ENCODE measurements at regions not wholly inside any gene's neighbourhood (a gene's known extent, or its start where the extent isn't known, plus 50 kb on each side); places are given as distances from the start of the nearest gene placed in this dataset.
A peak's percentile ranks its signal among the peaks of the same experiment; 100 is the strongest.

DNA sequence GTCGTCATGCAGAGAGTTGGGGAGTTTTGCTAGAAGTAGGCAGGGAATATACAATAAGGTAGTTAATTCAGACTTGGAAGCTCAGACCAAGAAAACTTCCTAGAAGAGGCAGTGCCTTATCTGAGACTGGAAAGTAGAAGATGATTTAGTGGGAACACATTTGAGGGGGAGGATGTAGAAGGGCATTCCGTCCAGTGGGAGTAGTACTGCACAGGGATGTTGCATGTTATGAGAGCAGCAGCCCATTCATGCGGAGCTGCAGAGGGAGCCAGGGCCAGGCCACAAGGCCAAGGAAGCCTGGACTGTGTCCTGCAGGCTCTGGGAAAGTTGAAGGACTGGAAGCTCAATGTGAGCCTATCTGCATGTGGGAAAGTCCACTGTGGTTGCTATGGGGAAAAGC, 344.5 kb upstream of the EEF2KMT start:
- no peak for DNase-seq
- CTCF ChIA-PET: interaction anchor here (1.0 kb wide), 1 partner anchor 45 kb away, joined by 3 read pairs; no protein-coding TSS in a partner anchor
- H3K9me3 Mint-ChIP-seq: peaks cover 13% of the 10 kb centered on the region
- no peak overlapping the region for H3K4me3 Mint-ChIP-seq
- H3K36me3 Mint-ChIP-seq: no peaks in the 10 kb centered on the region
- H3K4me1 Mint-ChIP-seq: no peaks in the 10 kb centered on the region
- H3K27me3 Mint-ChIP-seq: no peaks in the 10 kb centered on the region
- peak overlapping the region; percentile 24 for H3K27ac Mint-ChIP-seq

DNA sequence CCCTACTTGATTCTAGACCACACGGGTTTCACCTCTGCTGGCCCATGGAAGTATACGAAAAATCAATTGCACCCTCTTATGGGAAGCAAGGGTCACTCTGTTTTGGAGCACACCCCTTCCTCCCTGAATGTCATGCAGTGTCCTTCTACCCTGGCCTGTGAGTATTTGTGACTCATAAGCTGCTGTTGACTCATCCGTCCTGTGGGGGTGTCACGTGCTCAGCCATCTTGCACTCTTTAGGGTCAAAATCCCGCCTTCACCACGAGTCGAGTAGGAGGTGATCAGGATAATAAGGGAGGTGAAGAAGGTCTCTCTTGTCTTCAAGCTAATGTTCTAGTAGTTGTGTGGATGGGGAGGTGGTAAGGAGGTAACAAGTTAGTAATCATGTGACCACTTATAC, 341.0 kb upstream of the EEF2KMT start:
- no peak for DNase-seq
- H3K27me3 Mint-ChIP-seq: no peaks in the 10 kb centered on the region
- CTCF ChIA-PET: no interaction called here
- no peaks in the 10 kb centered on the region for H3K4me1 Mint-ChIP-seq
- H3K4me3 Mint-ChIP-seq: no peak overlapping the region
- no peak overlapping the region for H3K27ac Mint-ChIP-seq
- peaks cover 13% of the 10 kb centered on the region for H3K9me3 Mint-ChIP-seq
- H3K36me3 Mint-ChIP-seq: no peaks in the 10 kb centered on the region

DNA sequence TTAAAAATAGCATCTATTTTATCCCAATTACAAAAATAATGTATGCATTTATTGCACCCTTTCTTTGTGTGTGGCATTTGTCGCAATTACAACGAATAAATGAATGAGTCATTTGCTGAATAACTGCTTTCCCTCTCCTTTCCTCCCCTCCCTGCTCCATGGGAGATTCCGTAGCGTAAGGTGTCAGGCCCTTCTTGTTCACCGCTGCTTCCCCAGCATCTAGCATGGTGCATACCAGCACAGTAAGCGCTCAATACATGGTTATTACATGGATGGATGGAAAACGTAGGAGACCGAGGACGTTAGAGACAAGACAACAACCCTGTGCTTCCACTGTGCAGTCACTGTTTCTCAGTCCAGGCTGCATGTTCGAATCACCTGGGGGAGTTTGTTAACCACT, 336.0 kb upstream of the EEF2KMT start:
- Mint-ChIP-seq H3K27me3 (no peaks in the 10 kb centered on the region), H3K9me3 (peaks cover 2% of the 10 kb centered on the region), H3K27ac (no peak overlapping the region), H3K4me1 (no peaks in the 10 kb centered on the region), H3K4me3 (no peak overlapping the region), H3K36me3 (no peaks in the 10 kb centered on the region)
- no peak for DNase-seq
- CTCF ChIA-PET: no interaction called here

DNA sequence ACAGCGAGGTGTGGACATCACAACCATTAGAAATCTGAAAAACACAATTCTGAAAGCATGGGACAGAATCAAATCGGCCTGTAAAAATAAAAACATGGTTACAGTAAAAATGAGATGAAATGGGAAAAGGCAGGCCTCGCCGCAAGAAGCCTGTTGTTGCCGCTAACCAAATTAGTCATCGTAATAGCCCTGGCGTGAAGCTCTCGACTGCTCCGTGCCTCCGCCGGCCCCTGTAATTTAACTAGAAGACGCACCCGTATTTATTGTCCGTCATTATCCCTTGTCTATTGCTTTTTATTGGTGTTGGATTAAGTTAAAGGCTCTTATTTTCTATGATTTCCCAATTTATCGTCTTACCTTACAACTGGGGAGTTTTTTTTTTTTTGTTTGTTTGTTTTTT, 334.6 kb upstream of the EEF2KMT start:
- no peak for DNase-seq
- H3K4me1 Mint-ChIP-seq: no peaks in the 10 kb centered on the region
- H3K4me3 Mint-ChIP-seq: no peak overlapping the region
- H3K27ac Mint-ChIP-seq: no peak overlapping the region
- H3K9me3 Mint-ChIP-seq: no peaks in the 10 kb centered on the region
- no peaks in the 10 kb centered on the region for H3K36me3 Mint-ChIP-seq
- CTCF ChIA-PET: no interaction called here
- no peaks in the 10 kb centered on the region for H3K27me3 Mint-ChIP-seq

DNA sequence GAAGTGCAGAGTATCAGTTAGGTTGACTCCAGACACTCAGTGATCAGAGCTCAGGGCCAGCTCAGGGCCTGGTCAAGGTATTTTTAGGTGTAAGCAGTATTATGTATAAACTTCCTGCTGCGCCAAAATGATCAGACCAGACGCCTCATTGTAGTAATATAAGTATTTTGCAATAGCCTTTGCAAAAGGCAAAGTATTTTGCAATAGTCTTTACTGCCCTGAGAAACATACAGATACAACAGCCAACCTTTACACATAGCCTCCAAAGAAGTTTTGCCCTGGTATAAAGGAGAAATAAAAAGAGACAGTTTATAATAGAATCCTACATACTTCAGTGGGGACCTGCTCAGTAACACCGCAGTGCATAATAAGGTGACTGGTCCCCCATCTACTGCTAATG, 333.0 kb upstream of the EEF2KMT start:
- Mint-ChIP-seq H3K36me3 (no peaks in the 10 kb centered on the region), H3K4me3 (no peak overlapping the region), H3K4me1 (no peaks in the 10 kb centered on the region), H3K9me3 (no peaks in the 10 kb centered on the region), H3K27me3 (no peaks in the 10 kb centered on the region), H3K27ac (no peak overlapping the region)
- CTCF ChIA-PET: no interaction called here
- no peak for DNase-seq

DNA sequence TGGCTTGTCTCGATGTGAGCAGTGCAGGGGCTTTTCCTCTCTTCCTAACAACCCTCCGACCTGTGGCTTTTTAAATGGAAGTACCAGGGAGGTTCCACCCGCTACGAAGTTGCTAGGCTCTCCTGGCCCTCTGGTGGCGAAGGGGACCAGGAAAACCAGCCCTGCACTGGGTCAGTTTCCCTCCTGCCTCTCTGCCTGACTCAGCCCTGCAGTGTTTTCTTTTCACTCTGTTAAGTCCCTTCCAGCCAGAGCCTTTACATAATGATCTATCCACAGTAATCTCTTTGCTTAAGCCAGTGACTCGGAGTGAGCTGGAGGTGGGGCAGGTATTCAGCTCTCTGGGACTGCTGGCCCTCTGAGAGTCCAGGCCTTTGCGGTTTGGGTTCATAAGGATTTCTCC, 331.3 kb upstream of the EEF2KMT start:
- Mint-ChIP-seq H3K9me3 (no peaks in the 10 kb centered on the region), H3K4me1 (no peaks in the 10 kb centered on the region), H3K27ac (no peak overlapping the region), H3K4me3 (no peak overlapping the region), H3K36me3 (no peaks in the 10 kb centered on the region), H3K27me3 (peaks cover 3% of the 10 kb centered on the region)
- CTCF ChIA-PET: no interaction called here
- no peak for DNase-seq

DNA sequence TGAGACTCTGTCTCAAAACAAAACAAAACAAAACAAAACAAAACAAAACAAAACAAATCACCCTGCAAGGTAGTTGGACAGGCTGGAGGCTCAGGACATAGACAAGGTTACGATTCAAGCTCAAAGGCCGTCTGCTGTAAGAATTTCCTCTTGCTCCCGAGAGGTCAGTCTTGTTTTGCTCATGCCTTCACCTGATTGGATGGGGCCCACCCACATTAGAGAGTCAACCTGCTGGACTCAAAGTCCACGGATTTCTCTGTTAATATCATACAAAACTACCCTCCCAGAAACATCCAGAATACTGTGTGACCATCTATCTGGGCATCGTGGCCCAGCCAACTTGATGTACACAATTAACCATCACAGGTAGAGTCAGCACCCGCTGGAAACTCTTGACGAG, 330.0 kb upstream of the EEF2KMT start:
- Mint-ChIP-seq H3K4me1 (no peaks in the 10 kb centered on the region), H3K27me3 (peaks cover 3% of the 10 kb centered on the region), H3K27ac (no peak overlapping the region), H3K9me3 (no peaks in the 10 kb centered on the region), H3K4me3 (no peak overlapping the region), H3K36me3 (no peaks in the 10 kb centered on the region)
- DNase-seq: no peak
- CTCF ChIA-PET: no interaction called here

DNA sequence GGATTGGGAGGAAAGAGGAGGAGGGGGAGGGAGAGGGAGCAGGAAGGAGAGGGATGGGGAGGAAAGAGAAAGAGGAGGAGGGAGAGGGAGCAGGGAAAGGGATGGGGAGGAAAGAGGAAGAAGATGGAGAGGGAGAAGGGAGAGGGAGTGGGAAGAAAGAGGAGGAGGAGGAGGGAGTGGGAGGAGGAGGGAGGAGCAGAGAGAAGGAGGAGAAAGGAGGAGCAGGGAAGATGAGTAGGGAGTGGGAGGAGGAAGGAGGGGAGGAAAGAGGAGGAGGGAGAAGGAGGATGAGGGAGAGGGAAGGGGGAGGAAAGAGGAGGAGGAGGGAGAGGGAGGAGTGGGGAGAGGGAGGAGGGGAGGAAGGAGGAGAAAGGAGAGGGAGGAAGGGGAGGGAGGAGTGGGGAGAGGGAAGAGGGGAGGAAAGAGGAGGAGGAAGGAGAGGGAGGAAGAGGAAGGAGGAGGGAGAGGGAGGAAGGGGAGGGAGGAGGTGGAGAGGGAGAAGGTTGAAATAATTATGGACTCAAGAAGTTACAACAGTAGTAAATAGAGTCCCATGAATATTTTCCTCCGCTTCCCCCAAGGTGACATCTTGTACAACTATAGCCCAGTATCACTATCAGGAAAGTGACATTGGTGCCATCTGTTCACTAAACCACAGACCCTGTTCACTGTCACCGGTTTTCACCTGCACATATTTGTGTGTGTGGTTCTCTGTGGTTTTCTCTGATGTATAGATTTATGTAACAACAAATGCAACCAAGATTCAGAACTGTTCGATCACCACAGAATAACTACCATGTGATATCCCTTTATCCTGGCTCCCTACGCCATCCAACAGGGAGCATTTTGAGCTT, 325.3 kb upstream of the EEF2KMT start:
- Mint-ChIP-seq H3K27ac (no peak overlapping the region), H3K4me3 (no peak overlapping the region), H3K9me3 (no peaks in the 10 kb centered on the region), H3K4me1 (no peaks in the 10 kb centered on the region), H3K36me3 (no peaks in the 10 kb centered on the region), H3K27me3 (peaks cover 3% of the 10 kb centered on the region)
- CTCF ChIA-PET: no interaction called here
- DNase-seq: no peak

DNA sequence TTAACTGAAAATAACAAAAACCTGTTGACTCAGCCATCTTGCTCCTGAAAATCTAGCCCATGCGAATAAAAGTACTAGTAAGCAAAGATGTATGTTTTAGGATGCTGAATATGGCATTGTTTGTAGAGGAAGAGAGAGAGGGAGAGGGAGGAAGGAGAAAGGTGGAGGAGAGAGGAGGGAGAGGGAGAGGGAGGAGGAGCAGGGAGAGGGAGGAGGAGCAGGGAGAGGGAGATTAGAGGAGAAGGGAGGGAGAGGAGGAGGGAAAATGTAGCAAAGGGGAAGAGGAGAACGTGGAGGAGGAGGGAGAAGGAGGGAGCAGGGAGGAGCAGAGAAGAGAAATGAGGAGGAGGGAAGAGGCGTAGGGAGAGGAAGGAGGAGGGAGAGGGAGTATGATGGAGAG, 324.5 kb upstream of the EEF2KMT start:
- Mint-ChIP-seq H3K36me3 (no peaks in the 10 kb centered on the region), H3K27ac (no peak overlapping the region), H3K27me3 (peaks cover 3% of the 10 kb centered on the region), H3K9me3 (no peaks in the 10 kb centered on the region), H3K4me1 (no peaks in the 10 kb centered on the region), H3K4me3 (no peak overlapping the region)
- no peak for DNase-seq
- CTCF ChIA-PET: no interaction called here

DNA sequence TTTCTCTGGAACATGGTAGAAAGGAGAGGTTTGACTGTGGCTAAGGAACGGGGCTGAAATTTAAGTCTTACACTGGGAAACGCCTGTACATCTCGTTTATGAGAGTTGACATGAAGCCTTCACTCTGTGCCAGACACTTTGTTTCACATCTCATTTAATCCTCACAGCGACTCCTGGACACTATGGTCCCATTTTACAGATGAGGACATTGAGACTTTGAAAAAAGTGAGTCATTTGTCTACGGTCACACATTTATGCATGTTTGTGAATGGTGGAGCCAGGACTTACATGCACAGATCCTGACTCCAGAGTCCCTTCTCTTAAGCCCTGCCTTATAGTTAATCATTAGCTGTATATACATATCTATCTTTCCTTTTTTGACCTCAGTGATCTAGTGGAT, 318.4 kb upstream of the EEF2KMT start:
- DNase-seq: no peak
- Mint-ChIP-seq H3K27me3 (no peaks in the 10 kb centered on the region), H3K9me3 (no peaks in the 10 kb centered on the region), H3K27ac (no peak overlapping the region), H3K36me3 (no peaks in the 10 kb centered on the region), H3K4me1 (no peaks in the 10 kb centered on the region), H3K4me3 (no peak overlapping the region)
- CTCF ChIA-PET: no interaction called here

DNA sequence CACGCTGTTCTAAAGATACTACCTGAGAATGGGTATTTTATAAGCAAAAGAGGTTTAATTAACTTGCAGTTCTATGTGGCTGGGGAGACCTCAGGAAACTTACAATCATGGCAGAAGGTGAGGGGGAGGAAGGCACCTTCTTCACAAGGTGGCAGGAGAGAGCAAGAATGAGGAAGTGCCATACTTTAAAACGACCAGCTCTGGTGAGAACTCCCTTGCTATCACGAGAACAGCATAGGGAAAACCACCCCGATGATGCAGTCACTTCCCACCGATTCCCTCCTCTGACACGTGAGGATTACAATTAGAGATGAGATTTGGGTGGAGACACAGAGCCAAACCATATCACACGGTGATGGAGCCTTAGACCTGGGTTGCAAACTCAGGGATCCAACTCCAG, 317.5 kb upstream of the EEF2KMT start:
- Mint-ChIP-seq H3K36me3 (no peaks in the 10 kb centered on the region), H3K27me3 (no peaks in the 10 kb centered on the region), H3K27ac (no peak overlapping the region), H3K4me3 (no peak overlapping the region), H3K4me1 (no peaks in the 10 kb centered on the region), H3K9me3 (no peaks in the 10 kb centered on the region)
- no peak for DNase-seq
- CTCF ChIA-PET: no interaction called here

DNA sequence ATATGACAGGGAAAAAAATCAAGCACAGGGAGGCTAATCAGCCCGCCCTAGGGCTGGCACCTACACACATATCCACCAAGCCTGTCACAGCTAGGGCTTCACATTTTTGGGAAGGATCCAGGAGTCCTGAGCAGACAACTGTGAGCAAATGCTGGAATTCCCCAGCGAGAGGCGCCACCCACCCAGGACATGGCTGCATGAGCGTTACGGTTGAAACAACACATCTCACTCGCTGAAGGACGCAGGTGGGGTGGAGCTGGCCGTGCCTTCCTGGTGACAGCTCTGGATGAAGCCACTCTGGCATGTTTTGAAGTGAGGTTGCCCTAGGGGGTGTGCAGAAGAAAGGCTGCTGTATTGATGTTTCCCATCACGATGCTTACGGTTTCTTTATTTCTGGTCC, 315.1 kb upstream of the EEF2KMT start:
- Mint-ChIP-seq H3K27me3 (no peaks in the 10 kb centered on the region), H3K27ac (no peak overlapping the region), H3K4me3 (no peak overlapping the region), H3K36me3 (no peaks in the 10 kb centered on the region), H3K4me1 (no peaks in the 10 kb centered on the region), H3K9me3 (peaks cover 2% of the 10 kb centered on the region)
- CTCF ChIA-PET: no interaction called here
- DNase-seq: no peak

DNA sequence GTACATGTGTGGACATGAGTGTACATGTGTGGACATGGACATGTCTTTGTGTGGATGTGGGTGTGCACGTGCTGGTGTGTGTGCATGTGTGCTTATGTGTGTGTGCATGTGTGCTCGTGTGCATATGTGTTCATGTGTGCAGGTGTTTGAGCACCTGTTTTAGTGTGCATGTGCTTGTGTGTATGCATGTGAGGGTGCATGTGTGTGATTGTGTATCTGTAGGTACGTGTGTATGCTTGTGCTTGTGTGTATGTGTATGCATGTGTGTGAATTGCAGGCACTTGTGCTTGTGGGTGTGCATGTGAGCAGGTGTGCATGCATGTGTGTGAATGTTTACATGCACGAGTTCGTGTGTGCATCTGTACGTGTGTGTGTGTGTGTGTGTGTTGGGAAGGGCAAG, 300.6 kb upstream of the EEF2KMT start:
- no peak for DNase-seq
- Mint-ChIP-seq H3K36me3 (no peaks in the 10 kb centered on the region), H3K27ac (no peak overlapping the region), H3K9me3 (peaks cover 2% of the 10 kb centered on the region), H3K4me1 (no peaks in the 10 kb centered on the region), H3K27me3 (no peaks in the 10 kb centered on the region), H3K4me3 (no peak overlapping the region)
- CTCF ChIA-PET: no interaction called here

DNA sequence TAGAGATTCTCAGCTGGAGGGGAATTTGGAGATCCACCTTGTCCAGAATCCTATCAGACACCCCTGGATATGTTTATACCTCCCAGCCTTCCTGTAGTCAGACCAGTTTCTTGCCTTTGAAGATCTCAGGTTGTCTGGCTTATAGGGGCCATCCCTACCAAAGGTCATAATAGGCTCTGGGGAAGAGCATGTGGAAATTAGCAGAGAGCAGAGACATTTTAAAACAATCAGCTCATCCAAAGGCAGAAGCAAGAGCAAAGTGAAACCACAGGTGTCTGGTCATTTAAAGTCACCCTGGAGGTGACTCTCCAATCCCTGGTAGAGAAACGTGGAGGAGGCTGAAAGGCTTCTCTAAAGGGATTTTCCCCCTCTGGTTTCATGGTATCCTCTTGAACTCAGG, 299.3 kb upstream of the EEF2KMT start:
- CTCF ChIA-PET: interaction anchor here (1.0 kb wide), 1 partner anchor 46 kb away, joined by 3 read pairs; no protein-coding TSS in a partner anchor
- Mint-ChIP-seq H3K9me3 (peaks cover 2% of the 10 kb centered on the region), H3K4me1 (no peaks in the 10 kb centered on the region), H3K4me3 (no peak overlapping the region), H3K36me3 (no peaks in the 10 kb centered on the region), H3K27me3 (no peaks in the 10 kb centered on the region), H3K27ac (no peak overlapping the region)
- no peak for DNase-seq

DNA sequence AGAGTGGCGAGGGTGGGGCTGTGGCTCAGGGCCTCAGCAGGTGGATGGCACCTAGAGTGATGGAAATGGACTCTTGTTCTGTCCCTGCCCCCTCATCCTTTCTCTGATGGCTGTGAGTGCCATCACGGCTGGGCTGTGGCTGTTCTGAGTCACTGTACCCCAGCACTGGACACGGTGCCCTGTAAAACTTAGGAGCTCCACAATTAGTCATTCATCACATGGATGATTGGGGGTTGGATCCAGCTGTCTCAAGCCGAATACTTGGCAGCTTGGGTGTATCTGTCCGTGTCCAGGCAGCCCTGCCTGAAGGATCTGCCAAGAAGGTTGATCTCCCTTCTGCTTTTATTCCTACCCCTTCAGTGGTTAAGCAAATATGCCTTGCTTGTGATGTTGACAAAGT, 295.5 kb upstream of the EEF2KMT start:
- no peak overlapping the region for H3K4me3 Mint-ChIP-seq
- no peaks in the 10 kb centered on the region for H3K36me3 Mint-ChIP-seq
- H3K27ac Mint-ChIP-seq: no peak overlapping the region
- DNase-seq: no peak
- no peaks in the 10 kb centered on the region for H3K27me3 Mint-ChIP-seq
- no peaks in the 10 kb centered on the region for H3K4me1 Mint-ChIP-seq
- CTCF ChIA-PET: no interaction called here
- peaks cover 2% of the 10 kb centered on the region for H3K9me3 Mint-ChIP-seq

DNA sequence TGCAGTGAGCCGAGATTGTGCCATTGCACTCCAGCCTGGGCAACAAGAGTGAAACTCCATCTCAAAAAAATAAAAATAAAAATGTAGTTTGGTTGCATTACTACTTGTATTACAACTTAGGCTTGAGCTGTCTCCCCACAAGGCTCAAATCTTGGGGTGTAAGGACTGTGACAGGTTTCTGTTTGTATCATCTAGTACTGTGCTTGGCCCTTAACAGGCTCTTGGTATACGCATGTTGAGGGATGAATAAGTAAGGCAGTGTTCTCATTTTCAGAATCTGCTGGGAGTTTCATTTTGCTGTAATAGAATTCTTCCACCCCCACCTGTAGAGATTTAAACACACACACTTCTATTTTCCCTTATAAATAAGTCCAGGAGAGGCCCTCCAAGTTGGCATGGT, 289.4 kb upstream of the EEF2KMT start:
- CTCF ChIA-PET: no interaction called here
- no peak for DNase-seq
- Mint-ChIP-seq H3K36me3 (no peaks in the 10 kb centered on the region), H3K27me3 (no peaks in the 10 kb centered on the region), H3K9me3 (no peaks in the 10 kb centered on the region), H3K27ac (no peak overlapping the region), H3K4me3 (no peak overlapping the region), H3K4me1 (no peaks in the 10 kb centered on the region)
